SKM-1 (cell line): ENCODE measurements at regions not wholly inside any gene's neighbourhood (a gene's known extent, or its start where the extent isn't known, plus 50 kb on each side); places are given as distances from the start of the nearest gene placed in this dataset.

Source experiments
- DNase-seq: peaks from one replicate; lab custom pipeline; 2025; ENCODE audit not compliant: unreplicated experiment; lab: John Stamatoyannopoulos, UW

- DNase-seq, result no peak
Observed at GRCh38 chr4:117324851-117325491, 239.6 kb upstream of the TRAM1L1 start.

GRCh38 chr4:117326091-117326490, 240.7 kb upstream of the TRAM1L1 start:
- DNase-seq, result no peak

- DNase-seq, result no peak
Observed at GRCh38 chr4:117327491-117327890, 242.1 kb upstream of the TRAM1L1 start.

- no peak for DNase-seq
Observed at GRCh38 chr4:117328333-117328732, 243.0 kb upstream of the TRAM1L1 start.

- DNase-seq, result no peak
Observed at GRCh38 chr4:117331817-117332216, 246.4 kb upstream of the TRAM1L1 start.

- no peak for DNase-seq
Observed at GRCh38 chr4:117334451-117335188, 249.2 kb upstream of the TRAM1L1 start.

- DNase-seq, result no peak
Observed at GRCh38 chr4:117357437-117357836, 272.1 kb upstream of the TRAM1L1 start.

- DNase-seq, result no peak
Observed at GRCh38 chr4:117357866-117358265, 272.5 kb upstream of the TRAM1L1 start.

GRCh38 chr4:117370944-117371668, 285.7 kb upstream of the TRAM1L1 start:
- DNase-seq, result no peak

GRCh38 chr4:117375101-117375500, 289.7 kb upstream of the TRAM1L1 start:
- DNase-seq, result no peak

GRCh38 chr4:117376692-117377091, 291.3 kb upstream of the TRAM1L1 start:
- DNase-seq, result no peak

- DNase-seq, result no peak
Observed at GRCh38 chr4:117378942-117379341, 293.6 kb upstream of the TRAM1L1 start.

- DNase-seq, result no peak
Observed at GRCh38 chr4:117383468-117383867, 298.1 kb upstream of the TRAM1L1 start.

- no peak for DNase-seq
Observed at GRCh38 chr4:117385526-117385925, 300.1 kb upstream of the TRAM1L1 start.

- no peak for DNase-seq
Observed at GRCh38 chr4:117387072-117387471, 301.7 kb upstream of the TRAM1L1 start.

- no peak for DNase-seq
Observed at GRCh38 chr4:117400039-117400835, 314.9 kb upstream of the TRAM1L1 start.

GRCh38 chr4:117412661-117413060, 327.3 kb upstream of the TRAM1L1 start:
- DNase-seq, result no peak

GRCh38 chr4:117417856-117418255, 332.5 kb upstream of the TRAM1L1 start:
- DNase-seq, result no peak

- no peak for DNase-seq
Observed at GRCh38 chr4:117420948-117421347, 335.6 kb upstream of the TRAM1L1 start.

GRCh38 chr4:117421706-117422105, 336.3 kb upstream of the TRAM1L1 start:
- no peak for DNase-seq

- no peak for DNase-seq
Observed at GRCh38 chr4:117422297-117422696, 336.9 kb upstream of the TRAM1L1 start.
